Transverse colon (tissue), 4 donors: ENCODE measurements at regions not wholly inside any gene's neighbourhood (a gene's known extent, or its start where the extent isn't known, plus 50 kb on each side); places are given as distances from the start of the nearest gene placed in this dataset.

Experiments
- DNase-seq: peaks from one replicate; pipeline ENCODE4 v3.0.0-alpha.2; 2019
- H3K27ac ChIP-seq, 4 donors: fragments of 200-600 bp; sonication (generic); 2 replicates each; pipeline ENCODE4 v1.5.1; 2016 to 2018; ENCODE audit warnings: inconsistent platforms in 4 of 4
- H3K27me3 ChIP-seq: fragments of 200-600 bp; sonication (generic); 2 replicates; pipeline ENCODE4 v1.5.1; 2017; ENCODE audit warnings: inconsistent platforms
- H3K36me3 ChIP-seq, 4 donors: fragments of 200-600 bp; sonication (generic); 2 replicates each; pipeline ENCODE4 v1.5.1; 2017 to 2019; ENCODE audit warnings: inconsistent platforms in 4 of 4
- H3K4me1 ChIP-seq, 4 donors: fragments of 200-600 bp; sonication (generic); 2 replicates each; pipeline ENCODE4 v1.5.1; 2017 to 2020; ENCODE audit warnings: inconsistent platforms in 4 of 4
- H3K4me3 ChIP-seq, 4 donors: fragments of 200-600 bp; sonication (generic); 1 replicate in 1 of 4; 2 replicates in 3 of 4; pipeline versions ENCODE4 v1.5.1 to v1.6.1; 2017 to 2019; ENCODE audit warnings: inconsistent platforms in 4 of 4
- H3K9me3 ChIP-seq, 2 donors: fragments of 200-600 bp; sonication (generic); 2 replicates each; pipeline ENCODE4 v1.5.1; 2017 to 2019; ENCODE audit warnings: inconsistent platforms in 2 of 2
- EP300 ChIP-seq: sonication (generic); formaldehyde crosslinking; IDR thresholded peaks from one replicate; pipeline ENCODE4 v1.6.1; 2017; ENCODE audit warnings: antibody characterized with exemption, low read depth
- POLR2A ChIP-seq: fragments of 450-650 bp; IDR thresholded peaks from one replicate; pipeline ENCODE4 v1.6.1; 2016; ENCODE audit warnings: antibody characterized with exemption, mild to moderate bottlenecking, moderate library complexity
- POLR2AphosphoS5 ChIP-seq, 3 donors: sonication (generic); formaldehyde crosslinking; IDR thresholded peaks; one replicate each; pipeline ENCODE4 v1.6.1; 2016; ENCODE audit warnings: antibody characterized with exemption in 3 of 3
- WGBS, 2 donors: methylation state at CpG; one replicate each; pipeline ENCODE4 v1.1.5; 2018; ENCODE audit warnings: low coverage in 1 of 2; 5-methylcytosine and 5-hydroxymethylcytosine counted together
- in situ Hi-C, 4 donors: fragments of 200-750 bp; cut with MboI; loops; one replicate each; pipeline versions ENCODE4 v1.15.0 to v1.15.1; 2017; ENCODE audit warnings: low sequenced_read_pairs in 3 of 4, low pct_ligation_motif_present in 1 of 4, low pct_unique_long_range_greater_than_20kb in 1 of 4
- intact Hi-C: fragments of 100-400 bp; cut with DNase I; formaldehyde crosslinking; loops from one replicate; pipeline ENCODE4 v1.15.1; 2023; ENCODE audit warnings: low total_unique reads
- TF ChIP-seq, protein P1 (sequence below), 5 experiments: fragments of 200-600 bp in 3 of 5; fragments of 450-650 bp in 2 of 5; sonication (generic) in 3 of 5; IDR thresholded peaks; 1 replicate in 2 of 5; 2 replicates in 3 of 5; pipeline ENCODE4 v1.5.1; 2016 to 2017; ENCODE audit warnings: antibody characterized with exemption in 5 of 5, inconsistent platforms in 3 of 5, mild to moderate bottlenecking in 2 of 5, moderate library complexity in 1 of 5

DNA sequence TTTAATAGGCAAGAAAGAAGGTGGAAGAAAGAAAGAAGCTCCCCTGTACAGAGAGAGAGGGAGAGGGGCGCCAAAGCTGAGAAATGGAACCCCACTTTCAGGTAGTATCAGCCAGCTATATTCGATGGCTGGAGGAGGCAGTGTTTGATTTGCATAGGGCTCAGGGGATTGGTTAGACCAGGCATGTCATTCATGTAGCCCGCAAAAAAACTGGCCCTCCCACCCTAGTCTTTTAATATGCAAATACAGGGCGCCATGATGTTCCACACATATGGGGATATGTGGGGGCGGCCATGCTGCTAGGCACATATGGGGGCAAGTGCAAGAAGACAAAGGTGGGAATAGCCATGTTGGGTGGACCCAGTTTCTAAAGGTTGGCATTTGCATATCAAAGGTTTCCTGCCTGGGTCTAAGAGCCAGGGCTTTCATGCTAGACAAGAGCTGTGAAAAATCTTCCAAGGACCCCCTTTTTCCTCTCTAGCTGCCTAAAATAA lies 174.4 kb upstream of the ADRA1B start:
- DNase-seq = no peak
- Histone ChIP-seq H3K4me1 (no peaks in the 10 kb centered on the region), H3K4me3 (no peak overlapping the region), H3K27me3 (no peaks in the 10 kb centered on the region), H3K36me3 (no peaks in the 10 kb centered on the region), H3K27ac (no peak overlapping the region), H3K9me3 (no peaks in the 10 kb centered on the region)
- 91 to 93% methylated on average over 2 to 5 of the region's 5 CpGs for WGBS, 2 donors
- intact Hi-C loops (no loop called here), in situ Hi-C loops (no loop called here)
- TF ChIP-seq, protein P1, sequence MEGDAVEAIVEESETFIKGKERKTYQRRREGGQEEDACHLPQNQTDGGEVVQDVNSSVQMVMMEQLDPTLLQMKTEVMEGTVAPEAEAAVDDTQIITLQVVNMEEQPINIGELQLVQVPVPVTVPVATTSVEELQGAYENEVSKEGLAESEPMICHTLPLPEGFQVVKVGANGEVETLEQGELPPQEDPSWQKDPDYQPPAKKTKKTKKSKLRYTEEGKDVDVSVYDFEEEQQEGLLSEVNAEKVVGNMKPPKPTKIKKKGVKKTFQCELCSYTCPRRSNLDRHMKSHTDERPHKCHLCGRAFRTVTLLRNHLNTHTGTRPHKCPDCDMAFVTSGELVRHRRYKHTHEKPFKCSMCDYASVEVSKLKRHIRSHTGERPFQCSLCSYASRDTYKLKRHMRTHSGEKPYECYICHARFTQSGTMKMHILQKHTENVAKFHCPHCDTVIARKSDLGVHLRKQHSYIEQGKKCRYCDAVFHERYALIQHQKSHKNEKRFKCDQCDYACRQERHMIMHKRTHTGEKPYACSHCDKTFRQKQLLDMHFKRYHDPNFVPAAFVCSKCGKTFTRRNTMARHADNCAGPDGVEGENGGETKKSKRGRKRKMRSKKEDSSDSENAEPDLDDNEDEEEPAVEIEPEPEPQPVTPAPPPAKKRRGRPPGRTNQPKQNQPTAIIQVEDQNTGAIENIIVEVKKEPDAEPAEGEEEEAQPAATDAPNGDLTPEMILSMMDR (IDR thresholded peaks at IDR 0.05) = no peak
- TF ChIP-seq EP300 = no peak
- no peak for TF ChIP-seq POLR2A
- no peak for TF ChIP-seq POLR2AphosphoS5 (IDR thresholded peaks at IDR 0.05)

DNA sequence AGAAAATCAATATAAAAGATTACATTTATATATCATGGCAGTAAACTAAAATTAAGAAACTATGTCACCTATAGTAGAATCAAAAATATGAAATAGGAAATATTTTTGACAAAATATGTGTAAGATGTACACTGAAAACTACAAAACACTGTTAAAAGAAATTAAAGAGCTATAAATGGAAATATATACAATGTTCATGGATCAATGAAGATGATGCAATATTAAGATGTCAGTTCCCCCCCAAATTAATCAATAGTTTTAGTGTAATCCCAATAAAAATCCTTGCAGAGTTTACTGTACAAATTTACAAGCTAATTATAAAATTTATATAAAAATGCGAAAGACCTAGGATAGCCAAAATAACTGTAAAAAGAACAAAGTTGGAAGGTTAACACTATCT lies 173.0 kb upstream of the ADRA1B start:
- H3K4me1 ChIP-seq = no peaks in the 10 kb centered on the region
- no peaks in the 10 kb centered on the region for H3K9me3 ChIP-seq
- H3K27ac ChIP-seq = no peak overlapping the region
- no peaks in the 10 kb centered on the region for H3K27me3 ChIP-seq
- intact Hi-C loops (no loop called here), in situ Hi-C loops (no loop called here)
- TF ChIP-seq EP300 = no peak
- no peak for TF ChIP-seq POLR2AphosphoS5 (IDR thresholded peaks at IDR 0.05)
- TF ChIP-seq, protein P1 (IDR thresholded peaks at IDR 0.05) = no peak
- TF ChIP-seq POLR2A = no peak
- no peak overlapping the region for H3K4me3 ChIP-seq
- no peak for DNase-seq
- H3K36me3 ChIP-seq = no peaks in the 10 kb centered on the region
- 93 to 100% methylated on average over 1 of the region's 1 CpG for WGBS, 2 donors

DNA sequence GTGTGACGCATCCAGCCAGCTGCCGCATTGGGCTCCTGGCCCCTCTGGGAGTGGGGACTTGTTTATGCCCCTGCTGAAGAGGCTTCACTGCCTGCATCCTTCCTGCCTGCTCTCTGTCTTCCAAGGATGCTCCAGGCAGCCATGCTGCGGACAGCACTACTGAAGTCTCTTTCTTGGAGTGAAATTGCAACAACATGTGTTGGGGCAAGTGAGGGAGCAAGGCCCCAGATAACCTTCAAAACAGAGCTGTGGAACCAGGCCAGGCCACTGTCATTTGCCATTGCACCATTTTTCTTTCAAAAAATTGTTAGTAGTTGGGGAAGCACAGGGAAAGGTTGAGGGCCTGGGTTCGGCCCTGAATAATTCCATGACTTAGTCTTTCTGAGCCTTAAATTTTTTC lies 169.6 kb upstream of the ADRA1B start:
- 90 to 100% methylated on average over 1 to 4 of the region's 4 CpGs for WGBS, 2 donors
- in situ Hi-C loops = no loop called here
- peaks cover 0 to 3% of the 10 kb centered on the region in 2 donors for H3K9me3 ChIP-seq
- no peaks in the 10 kb centered on the region for H3K36me3 ChIP-seq
- no peak overlapping the region for H3K27ac ChIP-seq
- H3K4me3 ChIP-seq = no peak overlapping the region
- H3K4me1 ChIP-seq = no peaks in the 10 kb centered on the region
- no peaks in the 10 kb centered on the region for H3K27me3 ChIP-seq
- DNase-seq = no peak
- no peak for TF ChIP-seq POLR2A
- TF ChIP-seq, protein P1 (IDR thresholded peaks at IDR 0.05) = no peak
- TF ChIP-seq POLR2AphosphoS5 (IDR thresholded peaks at IDR 0.05) = no peak
- TF ChIP-seq EP300 = no peak
- intact Hi-C loops = no loop called here

DNA sequence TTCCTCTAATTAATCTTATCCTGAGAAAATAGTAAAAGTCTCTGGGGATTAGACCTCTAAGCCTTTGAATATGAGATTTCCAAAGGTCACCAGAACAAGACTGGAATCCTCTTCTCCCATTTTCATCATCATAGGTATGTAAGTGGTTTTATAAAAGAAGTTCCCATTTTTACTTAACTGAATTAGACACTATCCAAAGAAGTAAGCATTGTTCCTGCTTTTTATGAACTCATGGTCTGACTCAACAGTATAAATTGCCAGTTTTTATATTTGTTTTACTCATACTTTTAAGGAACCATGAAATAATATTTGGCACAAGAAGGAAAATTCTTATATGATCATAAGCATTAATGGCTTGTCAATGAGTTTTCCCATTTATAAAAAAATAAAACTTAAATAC lies 167.1 kb upstream of the ADRA1B start:
- Histone ChIP-seq H3K9me3 (peaks cover 0 to 3% of the 10 kb centered on the region in 2 donors), H3K27me3 (no peaks in the 10 kb centered on the region), H3K27ac (no peak overlapping the region), H3K4me3 (no peak overlapping the region), H3K4me1 (no peaks in the 10 kb centered on the region), H3K36me3 (no peaks in the 10 kb centered on the region)
- intact Hi-C loops (no loop called here), in situ Hi-C loops (no loop called here)
- DNase-seq = no peak
- TF ChIP-seq EP300 (no peak), POLR2A (no peak), POLR2AphosphoS5 (IDR thresholded peaks at IDR 0.05) (no peak)

DNA sequence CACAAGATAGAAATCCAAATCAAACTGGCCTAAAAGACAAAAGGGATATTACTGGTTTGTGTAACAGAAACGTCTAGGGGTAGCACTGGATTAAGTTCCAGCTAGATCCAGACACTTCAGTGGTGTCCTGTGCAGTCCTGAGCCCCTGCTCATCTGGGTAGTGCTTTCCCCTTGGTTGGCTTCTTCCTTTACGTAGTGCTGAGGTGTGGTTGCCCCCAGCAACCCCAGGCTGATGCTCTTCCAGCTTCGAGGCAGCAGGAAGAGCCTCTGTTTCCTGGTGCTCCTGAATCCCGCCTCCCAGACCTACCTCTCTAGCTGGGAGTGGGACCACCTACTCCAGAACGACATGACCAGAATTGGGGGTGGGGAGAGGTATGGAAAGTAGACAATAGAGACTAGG lies 166.1 kb upstream of the ADRA1B start:
- H3K27me3 ChIP-seq = no peaks in the 10 kb centered on the region
- H3K9me3 ChIP-seq = peaks cover 0 to 3% of the 10 kb centered on the region in 2 donors
- in situ Hi-C loops (no loop called here), intact Hi-C loops (no loop called here)
- no peaks in the 10 kb centered on the region for H3K4me1 ChIP-seq
- 46% methylated on average over 5 of the region's 5 CpGs; no CpG with 5 or more reads in 1 of the 2 donors for WGBS, 2 donors
- no peak overlapping the region for H3K4me3 ChIP-seq
- no peaks in the 10 kb centered on the region for H3K36me3 ChIP-seq
- no peak for DNase-seq
- H3K27ac ChIP-seq = no peak overlapping the region
- no peak for TF ChIP-seq EP300
- TF ChIP-seq POLR2A = no peak
- TF ChIP-seq, protein P1 (IDR thresholded peaks at IDR 0.05) = no peak
- TF ChIP-seq POLR2AphosphoS5 (IDR thresholded peaks at IDR 0.05) = no peak
